Naive thymus-derived CD4-positive, alpha-beta T cell (primary cell): ENCODE measurements at regions not wholly inside any gene's neighbourhood (a gene's known extent, or its start where the extent isn't known, plus 50 kb on each side); places are given as distances from the start of the nearest gene placed in this dataset.

Experiments used
- ATAC-seq: fragments of 150-1000 bp; cut with Tn5 transposase; 2 replicates; pipeline ENCODE4 v1.10.0; 2021; ENCODE audit warnings: mild to moderate bottlenecking, moderate library complexity
- CTCF ChIA-PET: fragments of 350-600 bp; sonication (Branson Sonifier 250); formaldehyde crosslinking; loops from one replicate; lab custom pipeline; 2021; ENCODE audit warnings: antibody characterized with exemption; lab: Charles Lee
- POLR2A ChIA-PET: fragments of 350-600 bp; sonication (Branson Sonifier 250); formaldehyde crosslinking; loops from one replicate; lab custom pipeline; 2021; ENCODE audit warnings: antibody characterized with exemption, inconsistent platforms; lab: Charles Lee
- DNase-seq, 9 donors: peaks; one replicate each; pipeline versions ENCODE4 v3.0.0 to v3.0.0-alpha.2; 2020 to 2022; ENCODE audit warnings: mixed read lengths in 1 of 9
- H3K27ac ChIP-seq: one replicate; pipeline ENCODE4 v1.7.0; 2013; ENCODE audit warnings: mild to moderate bottlenecking, low read depth, low read length, moderate library complexity
- H3K27me3 ChIP-seq, 2 donors: one replicate each; pipeline ENCODE4 v1.7.0; 2013; ENCODE audit warnings: low read length in 2 of 2, mild to moderate bottlenecking in 2 of 2, moderate library complexity in 2 of 2; ENCODE audit not compliant: control insufficient read depth in 2 of 2, insufficient read depth in 2 of 2
- H3K36me3 ChIP-seq, 3 experiments: 1 replicate in 2 of 3; 2 replicates in 1 of 3; pipeline ENCODE4 v1.7.0; 2013; ENCODE audit warnings: low read length in 3 of 3, mild to moderate bottlenecking in 3 of 3, moderate library complexity in 1 of 3; ENCODE audit not compliant: insufficient read depth in 3 of 3, control insufficient read depth in 2 of 3
- H3K4me1 ChIP-seq, 2 donors: one replicate each; pipeline ENCODE4 v1.7.0; 2013; ENCODE audit warnings: low read length in 2 of 2, mild to moderate bottlenecking in 2 of 2, moderate library complexity in 1 of 2; ENCODE audit not compliant: control insufficient read depth in 2 of 2, insufficient read depth in 2 of 2
- H3K4me3 ChIP-seq: 2 replicates; pipeline ENCODE4 v1.7.0; 2013; ENCODE audit warnings: mild to moderate bottlenecking, low read length
- H3K9me3 ChIP-seq, 3 experiments: 1 replicate in 2 of 3; 2 replicates in 1 of 3; pipeline ENCODE4 v1.7.0; 2013; ENCODE audit warnings: low read length in 3 of 3; ENCODE audit not compliant: control insufficient read depth in 2 of 3
- H3K27ac Mint-ChIP-seq, 9 donors: one replicate each; pipeline ENCODE4 v1.8.0; 2020 to 2022; ENCODE audit warnings: mixed read lengths in 9 of 9, mild to moderate bottlenecking in 8 of 9, moderate library complexity in 5 of 9, inconsistent platforms in 2 of 9
- H3K27me3 Mint-ChIP-seq, 5 donors: one replicate each; pipeline ENCODE4 v1.8.0; 2021 to 2022; ENCODE audit warnings: mixed read lengths in 5 of 5, mild to moderate bottlenecking in 1 of 5
- H3K36me3 Mint-ChIP-seq, 5 donors: one replicate each; pipeline ENCODE4 v1.8.0; 2020 to 2022; ENCODE audit warnings: mixed read lengths in 5 of 5, mild to moderate bottlenecking in 3 of 5, inconsistent platforms in 1 of 5
- H3K4me1 Mint-ChIP-seq, 7 donors: one replicate each; pipeline ENCODE4 v1.8.0; 2020 to 2022; ENCODE audit warnings: mixed read lengths in 7 of 7, mild to moderate bottlenecking in 3 of 7, inconsistent platforms in 1 of 7
- H3K4me3 Mint-ChIP-seq, 10 donors: one replicate each; pipeline ENCODE4 v1.8.0; 2020 to 2022; ENCODE audit warnings: mild to moderate bottlenecking in 10 of 10, mixed read lengths in 10 of 10, moderate library complexity in 6 of 10, inconsistent platforms in 2 of 10
- H3K9me3 Mint-ChIP-seq, 11 donors: one replicate each; pipeline ENCODE4 v1.8.0; 2020 to 2022; ENCODE audit warnings: mixed read lengths in 11 of 11, mild to moderate bottlenecking in 4 of 11, inconsistent platforms in 1 of 11, moderate library complexity in 1 of 11
- intact Hi-C, 2 donors: fragments of 100-400 bp; cut with micrococcal nuclease; formaldehyde crosslinking; loops; one replicate each; pipeline ENCODE4 v1.15.1; 2023

GRCh38 chr6:168387911-168388310 is 53.1 kb upstream of the SMOC2 start:
- no peaks in the 10 kb centered on the region for H3K27me3 ChIP-seq
- Mint-ChIP-seq H3K27ac (no peak overlapping the region), H3K4me1 (no peaks in the 10 kb centered on the region), H3K9me3 (peaks cover 0 to 3% (median 0%) of the 10 kb centered on the region in 11 donors), H3K4me3 (no peak overlapping the region), H3K27me3 (peaks cover 0 to 17% (median 10%) of the 10 kb centered on the region in 5 donors), H3K36me3 (no peaks in the 10 kb centered on the region)
- no peak for ATAC-seq
- intact Hi-C loops = no loop called here
- ChIA-PET POLR2A (no interaction called here), CTCF (no interaction called here)
- H3K4me1 ChIP-seq = no peaks in the 10 kb centered on the region
- no peak overlapping the region for H3K4me3 ChIP-seq
- no peak for DNase-seq
- no peaks in the 10 kb centered on the region for H3K9me3 ChIP-seq
- H3K36me3 ChIP-seq = no peaks in the 10 kb centered on the region
- no peak overlapping the region for H3K27ac ChIP-seq

- peaks cover 0 to 18% (median 10%) of the 10 kb centered on the region in 5 donors for H3K27me3 Mint-ChIP-seq
- Histone ChIP-seq H3K4me3 (no peak overlapping the region), H3K9me3 (no peaks in the 10 kb centered on the region), H3K4me1 (no peaks in the 10 kb centered on the region), H3K27me3 (no peaks in the 10 kb centered on the region), H3K27ac (no peak overlapping the region), H3K36me3 (no peaks in the 10 kb centered on the region)
- peaks cover 0 to 3% (median 0%) of the 10 kb centered on the region in 11 donors for H3K9me3 Mint-ChIP-seq
- CTCF ChIA-PET = no interaction called here
- no peak overlapping the region for H3K4me3 Mint-ChIP-seq
- no peak for DNase-seq
- no peaks in the 10 kb centered on the region for H3K36me3 Mint-ChIP-seq
- no peak overlapping the region for H3K27ac Mint-ChIP-seq
- intact Hi-C loops = no loop called here
- H3K4me1 Mint-ChIP-seq = no peaks in the 10 kb centered on the region
- POLR2A ChIA-PET = no interaction called here
- no peak for ATAC-seq
Measured at GRCh38 chr6:168388641-168389633, 52.0 kb upstream of the SMOC2 start.

- POLR2A ChIA-PET = no interaction called here
- Histone ChIP-seq H3K36me3 (no peaks in the 10 kb centered on the region), H3K9me3 (no peaks in the 10 kb centered on the region), H3K27ac (no peak overlapping the region), H3K4me1 (no peaks in the 10 kb centered on the region), H3K27me3 (no peaks in the 10 kb centered on the region), H3K4me3 (no peak overlapping the region)
- H3K27me3 Mint-ChIP-seq = peaks cover 0 to 22% (median 11%) of the 10 kb centered on the region in 5 donors
- ATAC-seq (no peak), DNase-seq (no peak)
- no peak overlapping the region for H3K27ac Mint-ChIP-seq
- no peaks in the 10 kb centered on the region for H3K36me3 Mint-ChIP-seq
- H3K4me3 Mint-ChIP-seq = no peak overlapping the region
- intact Hi-C loops = no loop called here
- CTCF ChIA-PET = no interaction called here
- H3K9me3 Mint-ChIP-seq = peaks cover 0 to 2% (median 0%) of the 10 kb centered on the region in 11 donors
- H3K4me1 Mint-ChIP-seq = no peaks in the 10 kb centered on the region
Measured at GRCh38 chr6:168390749-168391420, 50.1 kb upstream of the SMOC2 start.
